NCI-H460 (cell line): ENCODE measurements at regions not wholly inside any gene's neighbourhood (a gene's known extent, or its start where the extent isn't known, plus 50 kb on each side); places are given as distances from the start of the nearest gene placed in this dataset.
"Not testable (repeated sequence)": the region's sequence is repeated elsewhere in the genome, so short reads cannot be mapped to it uniquely, and the experiment has no call there.

ENCODE experiments used
- DNase-seq: peaks from one replicate; pipeline ENCODE4 v3.0.0-alpha.2; 2016; ENCODE audit warnings: low read depth; ENCODE audit errors: extremely low read depth

DNA sequence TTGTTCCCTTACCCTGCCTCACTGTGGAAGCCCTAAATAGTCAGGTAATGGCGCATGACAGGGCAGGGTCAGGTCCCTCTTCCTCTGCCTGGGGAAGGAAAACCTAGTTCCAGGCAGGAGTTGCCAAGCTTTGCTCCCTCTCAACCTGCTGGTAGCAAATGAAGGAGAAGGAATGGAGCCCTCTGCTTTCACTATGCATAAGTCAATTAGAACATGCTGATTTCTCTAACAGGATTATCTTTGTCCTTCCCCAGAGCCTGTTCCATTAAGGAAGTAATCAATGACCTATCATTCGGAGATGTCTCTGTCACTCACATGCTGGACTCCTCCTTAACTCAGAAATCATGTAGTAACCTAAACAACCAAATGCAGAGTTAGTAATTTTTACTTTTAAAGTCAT is 161.8 kb upstream of the NFIA start:
- DNase-seq: no peak

DNA sequence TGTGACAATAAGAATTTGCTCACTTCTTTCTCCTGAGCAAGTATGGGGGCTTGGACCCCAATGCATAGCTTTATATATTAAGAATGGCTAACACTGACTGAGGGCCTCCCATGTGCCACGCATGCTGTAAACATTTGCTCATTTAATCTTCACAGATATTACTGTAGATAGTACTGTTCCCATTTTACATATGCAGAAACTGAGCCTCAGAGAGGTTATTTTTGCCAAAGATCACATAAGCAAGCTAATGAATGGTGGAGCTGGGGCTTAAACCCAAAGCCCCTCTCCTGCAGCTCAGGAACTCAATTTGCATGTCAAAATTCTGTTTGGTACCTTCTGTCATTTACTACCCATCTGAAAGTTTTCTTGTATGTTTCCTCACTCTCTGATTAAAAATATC is 163.5 kb upstream of the NFIA start:
- no peak for DNase-seq

GRCh38 chr1:60916906-60917305 is 165.5 kb upstream of the NFIA start:
- DNase-seq: no peak

GRCh38 chr1:60916199-60916598 is 166.2 kb upstream of the NFIA start:
- no peak for DNase-seq

GRCh38 chr1:60915441-60915840 is 166.9 kb upstream of the NFIA start:
- DNase-seq: no peak

DNA sequence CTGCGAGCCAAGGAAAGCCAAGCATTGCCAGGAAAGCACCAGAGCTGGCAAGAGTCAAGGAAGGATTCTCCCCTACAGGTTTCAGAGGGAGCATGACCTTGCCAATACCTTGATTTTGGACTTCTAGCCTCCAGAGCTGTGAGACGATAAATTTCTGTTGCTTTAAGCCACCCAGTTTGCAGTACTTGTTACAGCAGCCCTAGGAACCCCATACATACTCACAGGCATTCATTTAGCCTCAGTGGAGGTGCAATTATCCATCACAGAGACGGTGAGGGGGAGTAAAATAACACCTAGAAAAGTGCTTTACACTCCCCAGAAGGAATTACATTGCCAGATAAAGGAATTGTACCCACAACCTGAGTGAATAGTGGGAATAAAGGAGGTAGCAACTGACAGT is 167.4 kb upstream of the NFIA start:
- no peak for DNase-seq

DNA sequence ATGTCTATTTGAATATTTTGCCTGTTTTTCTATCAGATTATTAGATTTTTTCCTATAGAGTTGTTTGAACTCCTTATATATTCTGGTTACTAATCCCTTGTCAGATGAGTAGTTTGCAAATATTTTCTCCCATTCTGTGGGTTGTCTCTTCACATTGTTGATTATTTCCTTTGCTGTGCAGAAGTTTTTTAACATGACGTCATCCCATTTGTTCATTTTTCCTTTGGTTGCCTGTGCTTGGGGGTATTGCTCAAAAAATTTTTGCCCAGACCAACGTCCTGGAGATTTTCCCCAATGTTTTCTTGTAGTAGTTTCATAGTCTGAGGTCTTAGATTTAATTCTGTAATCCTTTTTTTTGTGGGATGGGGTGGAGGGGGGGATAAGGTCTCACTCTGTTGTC is 168.7 kb upstream of the NFIA start:
- DNase-seq: not testable (repeated sequence)

GRCh38 chr1:60913039-60913438 is 169.3 kb upstream of the NFIA start:
- DNase-seq: no peak

GRCh38 chr1:60911966-60912697 is 170.2 kb upstream of the NFIA start:
- no peak for DNase-seq

- DNase-seq: no peak
Measured at GRCh38 chr1:60908159-60908558, 174.2 kb upstream of the NFIA start.

GRCh38 chr1:60906526-60906925 is 175.8 kb upstream of the NFIA start:
- DNase-seq: no peak

- no peak for DNase-seq
Measured at GRCh38 chr1:60906039-60906438, 176.3 kb upstream of the NFIA start.

- no peak for DNase-seq
Measured at GRCh38 chr1:60904099-60904851, 178.1 kb upstream of the NFIA start.

GRCh38 chr1:60903591-60903990 is 178.8 kb upstream of the NFIA start:
- DNase-seq: no peak

GRCh38 chr1:60899464-60899863 is 182.9 kb upstream of the NFIA start:
- DNase-seq: no peak

DNA sequence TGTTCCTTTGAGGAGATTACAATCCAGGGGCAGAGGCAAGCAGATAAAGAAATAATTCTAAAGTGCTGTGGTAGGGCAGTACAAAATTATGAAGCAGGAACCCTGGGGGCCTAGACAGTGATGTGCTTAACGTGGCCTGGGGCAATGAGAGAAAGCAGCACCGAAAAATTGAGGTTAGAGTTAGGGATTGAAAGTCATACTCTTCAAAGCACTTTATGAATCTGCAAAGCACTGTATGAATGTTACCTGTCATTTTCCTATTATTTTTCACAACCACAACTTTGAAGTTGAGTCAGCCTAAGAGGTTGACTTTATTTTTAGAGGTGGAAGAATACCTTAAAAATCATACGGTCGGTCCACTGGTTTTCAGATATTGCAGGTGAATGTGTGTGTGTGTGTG is 183.4 kb upstream of the NFIA start:
- no peak for DNase-seq

GRCh38 chr1:60898413-60898812 is 183.9 kb upstream of the NFIA start:
- DNase-seq: no peak

- DNase-seq: no peak
Measured at GRCh38 chr1:60896701-60897363, 185.5 kb upstream of the NFIA start.

DNA sequence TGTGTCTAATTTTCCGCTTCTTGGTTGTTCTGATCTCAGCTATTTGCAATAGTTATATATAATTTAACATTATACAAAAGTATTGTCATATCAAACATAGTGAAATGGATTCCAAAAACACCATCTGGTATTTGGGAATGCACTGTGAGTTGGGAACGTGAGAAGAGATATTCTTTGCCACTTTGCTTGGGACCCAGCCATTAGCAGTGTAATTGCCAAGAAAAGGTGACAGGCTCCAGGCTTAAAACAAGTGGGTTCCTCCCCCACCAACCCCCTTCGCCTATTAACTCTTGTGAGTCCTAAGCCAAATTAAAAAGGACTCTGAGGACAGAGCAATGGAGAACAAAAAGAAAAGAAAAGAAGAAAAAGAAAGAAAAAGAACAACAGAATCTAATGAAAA is 186.7 kb upstream of the NFIA start:
- DNase-seq: no peak

DNA sequence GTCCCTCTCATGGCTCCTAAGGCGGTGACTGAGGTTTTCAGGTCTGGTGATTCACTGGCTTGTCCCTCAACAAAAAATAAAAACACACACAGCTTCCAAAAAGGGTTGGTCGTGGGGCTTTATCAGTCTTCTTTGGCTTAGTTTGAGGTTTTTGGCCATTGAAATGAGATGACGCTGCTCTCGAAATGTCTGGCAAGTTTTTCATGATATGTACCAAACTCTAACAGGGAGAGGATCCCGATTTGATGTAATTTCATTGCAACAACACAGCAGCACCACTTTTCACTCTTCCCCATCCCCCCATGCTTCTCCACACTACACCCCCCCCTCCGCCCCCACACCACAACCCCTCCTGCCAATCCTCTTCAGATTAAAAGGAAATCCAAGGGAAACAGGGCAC is 187.1 kb upstream of the NFIA start:
- DNase-seq: no peak

DNA sequence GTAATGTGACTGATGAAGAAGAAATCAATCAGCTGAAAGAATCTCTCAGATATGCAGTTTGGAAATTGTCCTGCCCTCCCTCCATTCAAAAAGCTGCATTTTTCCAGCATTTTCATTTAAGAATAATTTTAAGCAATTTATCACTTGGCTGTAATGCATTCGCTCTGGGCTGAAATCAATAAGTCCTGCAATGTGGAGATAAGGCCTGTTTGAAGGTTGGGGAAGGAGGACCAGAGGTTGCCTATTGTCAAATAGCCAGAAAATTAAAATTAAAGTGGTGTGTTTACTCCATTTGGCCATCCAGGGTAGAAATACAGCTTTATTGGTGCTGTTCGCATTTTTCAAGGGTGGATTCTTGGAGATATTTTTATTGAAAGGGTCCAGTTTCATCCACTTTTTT is 187.6 kb upstream of the NFIA start:
- no peak for DNase-seq

DNA sequence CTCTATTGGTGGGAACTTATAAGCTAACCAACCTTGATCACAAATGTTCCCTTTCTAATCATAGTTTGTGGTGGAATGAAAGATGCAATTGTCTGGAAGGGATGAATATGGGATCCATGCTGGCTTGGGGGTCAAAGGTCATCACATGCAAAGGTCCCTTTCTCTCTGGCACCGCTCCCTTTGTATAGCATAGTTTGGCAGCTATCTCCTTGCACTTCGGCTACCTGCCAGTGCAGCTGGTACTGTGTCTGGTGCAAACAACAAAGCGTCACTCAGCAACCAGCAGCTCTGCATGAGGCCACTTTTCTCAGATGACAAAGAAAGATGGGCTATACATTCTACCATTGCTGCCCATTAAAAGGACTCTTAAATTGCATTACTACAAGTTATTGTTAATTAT is 188.2 kb upstream of the NFIA start:
- no peak for DNase-seq
